B cell (primary cell): ENCODE measurements at regions not wholly inside any gene's neighbourhood (a gene's known extent, or its start where the extent isn't known, plus 50 kb on each side); places are given as distances from the start of the nearest gene placed in this dataset.

Experiments
- ATAC-seq: fragments of 200-7000 bp; cut with Tn5 transposase; one replicate; pipeline ENCODE4 v1.10.0; 2021; ENCODE audit warnings: low read depth, mild to moderate bottlenecking, moderate number of reproducible peaks, moderate library complexity
- CTCF ChIA-PET: fragments of 350-600 bp; sonication (Branson Sonifier 250); formaldehyde crosslinking; loops from one replicate; lab custom pipeline; 2021; ENCODE audit warnings: antibody characterized with exemption, inconsistent platforms; lab: Charles Lee
- POLR2A ChIA-PET: fragments of 350-600 bp; sonication (Branson Sonifier 250); formaldehyde crosslinking; loops from one replicate; lab custom pipeline; 2021; ENCODE audit warnings: antibody characterized with exemption; lab: Charles Lee
- DNase-seq: peaks from one replicate; pipeline ENCODE4 v3.0.0; 2013
- H2AFZ ChIP-seq: 2 replicates; pipeline ENCODE4 v1.6.1; 2012; ENCODE audit warnings: mild to moderate bottlenecking, low read depth, low read length; ENCODE audit not compliant: insufficient read depth, poor library complexity, severe bottlenecking
- H3K27ac ChIP-seq, 2 donors: 1 replicate in 1 of 2; 2 replicates in 1 of 2; pipeline ENCODE4 v1.5.1; 2012 to 2013; ENCODE audit warnings: low read length in 2 of 2, mild to moderate bottlenecking in 2 of 2, moderate library complexity in 1 of 2
- H3K27me3 ChIP-seq, 4 experiments: fragments of 200-600 bp in 1 of 4; sonication (generic) in 1 of 4; replicated peaks in 1 of 4; 1 replicate in 2 of 4; 2 replicates in 2 of 4; pipeline versions ENCODE4 v1.6.1 to v1.7.0; 2013 to 2016; ENCODE audit warnings: low read length in 3 of 4, mild to moderate bottlenecking in 2 of 4, mixed read lengths in 1 of 4, moderate library complexity in 1 of 4; ENCODE audit not compliant: insufficient read depth in 4 of 4, control insufficient read depth in 3 of 4; ENCODE audit errors: control extremely low read depth in 1 of 4
- H3K36me3 ChIP-seq, 2 experiments: replicated peaks in 1 of 2; 1 replicate in 1 of 2; 2 replicates in 1 of 2; pipeline versions ENCODE4 v1.6.1 to v1.7.1; 2013; ENCODE audit warnings: low read length in 1 of 2; ENCODE audit not compliant: insufficient read depth in 2 of 2, control insufficient read depth in 1 of 2; ENCODE audit errors: control extremely low read depth in 1 of 2, extremely low read depth in 1 of 2
- H3K4me1 ChIP-seq, 2 donors: fragments of 200-600 bp in 1 of 2; sonication (generic) in 1 of 2; 1 replicate in 1 of 2; 2 replicates in 1 of 2; pipeline versions ENCODE4 v1.5.1 to v1.6.1; 2013 to 2017; ENCODE audit warnings: low read length in 2 of 2; ENCODE audit not compliant: control insufficient read depth in 2 of 2, insufficient read depth in 2 of 2
- H3K4me2 ChIP-seq: replicated peaks from 2 replicates; pipeline ENCODE3; 2012; ENCODE audit warnings: mild to moderate bottlenecking, low read depth, low read length; ENCODE audit not compliant: poor library complexity, severe bottlenecking
- H3K4me3 ChIP-seq, 5 experiments: fragments of 200-600 bp in 1 of 5; sonication (generic) in 1 of 5; 1 replicate in 3 of 5; 2 replicates in 2 of 5; pipeline versions ENCODE4 v1.5.1 to v1.7.0; 2011 to 2016; ENCODE audit warnings: low read length in 4 of 5, mild to moderate bottlenecking in 4 of 5, low read depth in 2 of 5, control low read depth in 1 of 5, moderate library complexity in 1 of 5; ENCODE audit not compliant: insufficient read depth in 1 of 5; ENCODE audit errors: control extremely low read depth in 1 of 5, extremely low read depth in 1 of 5
- H3K79me2 ChIP-seq: fragments of 200-600 bp; sonication (generic); one replicate; pipeline ENCODE4 v1.6.0; 2016; ENCODE audit warnings: low read length; ENCODE audit not compliant: control insufficient read depth, insufficient read depth
- H3K9ac ChIP-seq: fragments of 200-600 bp; sonication (generic); 2 replicates; pipeline ENCODE4 v1.6.1; 2017; ENCODE audit warnings: mild to moderate bottlenecking, low read length, moderate library complexity
- H3K9me3 ChIP-seq, 3 donors: one replicate each; pipeline versions ENCODE4 v1.6.1 to v1.7.1; 2013; ENCODE audit warnings: low read length in 2 of 3; ENCODE audit not compliant: control insufficient read depth in 2 of 3, insufficient read depth in 1 of 3; ENCODE audit errors: control extremely low read depth in 1 of 3
- H4K20me1 ChIP-seq: 2 replicates; pipeline ENCODE4 v1.6.0; 2012; ENCODE audit warnings: mild to moderate bottlenecking, low read length; ENCODE audit not compliant: insufficient read depth, control insufficient read depth, poor library complexity, severe bottlenecking
- H3K27ac Mint-ChIP-seq: one replicate; pipeline ENCODE4 v1.8.0; 2021; ENCODE audit warnings: mixed read lengths
- H3K27me3 Mint-ChIP-seq: one replicate; pipeline ENCODE4 v1.8.0; 2021; ENCODE audit warnings: mixed read lengths
- H3K4me1 Mint-ChIP-seq: one replicate; pipeline ENCODE4 v1.8.0; 2021; ENCODE audit warnings: mixed read lengths
- H3K4me3 Mint-ChIP-seq: one replicate; pipeline ENCODE4 v1.8.0; 2021; ENCODE audit warnings: mixed read lengths
- H3K9me3 Mint-ChIP-seq: one replicate; pipeline ENCODE4 v1.8.0; 2022; ENCODE audit warnings: mixed read lengths; ENCODE audit not compliant: insufficient read depth
- CTCF ChIP-seq: fragments of 200-600 bp; IDR thresholded peaks from one replicate; pipeline ENCODE4 v1.8.0; 2022; ENCODE audit warnings: antibody characterized with exemption, mild to moderate bottlenecking
- EZH2 ChIP-seq: IDR thresholded peaks from 2 replicates; pipeline ENCODE4 v1.6.1; 2012; ENCODE audit warnings: borderline replicate concordance, low read depth, mild to moderate bottlenecking, moderate library complexity, low read length; ENCODE audit not compliant: insufficient read depth, poor library complexity, severe bottlenecking
- WGBS: methylation state at CpG from one replicate; pipeline ENCODE4 v1.1.5; 2013; ENCODE audit warnings: missing lambda C conversion rate; ENCODE audit not compliant: insufficient coverage; 5-methylcytosine and 5-hydroxymethylcytosine counted together
- intact Hi-C: fragments of 100-400 bp; cut with micrococcal nuclease; formaldehyde crosslinking; loops from one replicate; pipeline ENCODE4 v1.10.0; 2022

GRCh38 chr7:142439739-142440138 is 181.9 kb upstream of the PRSS58 start:
- Mint-ChIP-seq H3K9me3 (no peaks in the 10 kb centered on the region), H3K27ac (no peak overlapping the region), H3K27me3 (peaks cover 39% of the 10 kb centered on the region), H3K4me3 (no peak overlapping the region), H3K4me1 (peaks cover 11% of the 10 kb centered on the region)
- POLR2A ChIA-PET = no interaction called here
- Histone ChIP-seq H3K27me3 (no peaks in the 10 kb centered on the region), H2AFZ (no peak overlapping the region), H3K9me3 (no peaks in the 10 kb centered on the region), H3K36me3 (no peaks in the 10 kb centered on the region), H3K4me2 (no peak overlapping the region), H3K4me1 (peaks cover 3 to 5% of the 10 kb centered on the region in 2 donors), H4K20me1 (no peaks in the 10 kb centered on the region), H3K79me2 (no peaks in the 10 kb centered on the region), H3K4me3 (no peak overlapping the region), H3K27ac (no peak overlapping the region), H3K9ac (no peak overlapping the region)
- CTCF ChIA-PET = no interaction called here
- 47% methylated on average over 2 of the region's 4 CpGs for WGBS
- ATAC-seq = no peak
- TF ChIP-seq EZH2 (no peak), CTCF (no peak)
- DNase-seq = no peak
- intact Hi-C loops = no loop called here

GRCh38 chr7:142438923-142439515 is 181.2 kb upstream of the PRSS58 start:
- Histone ChIP-seq H3K36me3 (no peaks in the 10 kb centered on the region), H3K9ac (no peak overlapping the region), H3K27ac (no peak overlapping the region), H3K79me2 (no peaks in the 10 kb centered on the region), H2AFZ (no peak overlapping the region), H3K4me2 (no peak overlapping the region), H3K4me1 (peaks cover 3 to 13% of the 10 kb centered on the region in 2 donors), H3K27me3 (no peaks in the 10 kb centered on the region), H3K4me3 (no peak overlapping the region), H4K20me1 (no peaks in the 10 kb centered on the region), H3K9me3 (no peaks in the 10 kb centered on the region)
- Mint-ChIP-seq H3K4me3 (no peak overlapping the region), H3K27ac (no peak overlapping the region), H3K4me1 (peaks cover 18% of the 10 kb centered on the region), H3K9me3 (no peaks in the 10 kb centered on the region), H3K27me3 (peaks cover 42% of the 10 kb centered on the region)
- ChIA-PET CTCF (no interaction called here), POLR2A (no interaction called here)
- DNase-seq (no peak), ATAC-seq (no peak)
- no peak for TF ChIP-seq CTCF
- TF ChIP-seq EZH2 = no peak
- intact Hi-C loops = no loop called here
- WGBS = 75% methylated on average over 1 of the region's 8 CpGs
